ENCODE measurements at regions not wholly inside any gene's neighbourhood (a gene's known extent, or its start where the extent isn't known, plus 50 kb on each side); places are given as distances from the start of the nearest gene placed in this dataset.

GRCh38 chr21:40929833-40930232 lies 82.9 kb upstream of the DSCAM start:
- Histone ChIP-seq H3K9me3 (ENCODE audit: control insufficient read depth in 5 of 5, low read length in 5 of 5) (peaks cover 0 to 20% (median 10%) of the 10 kb centered on the region in 5 donors), H3K4me1 (ENCODE audit: control insufficient read depth in 5 of 5, insufficient read depth in 5 of 5, low read length in 5 of 5) (no peaks in the 10 kb centered on the region), H3K36me3 (ENCODE audit: control insufficient read depth in 5 of 5, insufficient read depth in 5 of 5, low read length in 5 of 5) (no peaks in the 10 kb centered on the region), H3K4me3 (ENCODE audit: low read depth in 1 of 5, low read length in 5 of 5) (no peak overlapping the region), H3K27ac (ENCODE audit: low read depth, low read length) (no peak overlapping the region), H3K27me3 (ENCODE audit: control insufficient read depth in 5 of 5, insufficient read depth in 4 of 5, low read length in 5 of 5) (no peaks in the 10 kb centered on the region), H3K9ac (ENCODE audit: low read length in 5 of 5) (no peak overlapping the region)

GRCh38 chr21:40931197-40931596 lies 84.2 kb upstream of the DSCAM start:
- Histone ChIP-seq H3K36me3 (ENCODE audit: control insufficient read depth in 5 of 5, insufficient read depth in 5 of 5, low read length in 5 of 5) (no peaks in the 10 kb centered on the region), H3K4me1 (ENCODE audit: control insufficient read depth in 5 of 5, insufficient read depth in 5 of 5, low read length in 5 of 5) (no peaks in the 10 kb centered on the region), H3K27ac (ENCODE audit: low read depth, low read length) (no peak overlapping the region), H3K9me3 (ENCODE audit: control insufficient read depth in 5 of 5, low read length in 5 of 5) (peaks cover 0 to 20% (median 10%) of the 10 kb centered on the region in 5 donors), H3K4me3 (ENCODE audit: low read depth in 1 of 5, low read length in 5 of 5) (no peak overlapping the region), H3K9ac (ENCODE audit: low read length in 5 of 5) (no peak overlapping the region), H3K27me3 (ENCODE audit: control insufficient read depth in 5 of 5, insufficient read depth in 4 of 5, low read length in 5 of 5) (no peaks in the 10 kb centered on the region)

GRCh38 chr21:40936178-40936577 lies 89.2 kb upstream of the DSCAM start:
- H3K4me3 ChIP-seq (ENCODE audit: low read depth in 1 of 5, low read length in 5 of 5) = no peak overlapping the region
- H3K9ac ChIP-seq (ENCODE audit: low read length in 5 of 5) = no peak overlapping the region
- H3K36me3 ChIP-seq (ENCODE audit: control insufficient read depth in 5 of 5, insufficient read depth in 5 of 5, low read length in 5 of 5) = no peaks in the 10 kb centered on the region
- H3K4me1 ChIP-seq (ENCODE audit: control insufficient read depth in 5 of 5, insufficient read depth in 5 of 5, low read length in 5 of 5) = no peaks in the 10 kb centered on the region
- peaks cover 0 to 3% (median 0%) of the 10 kb centered on the region in 5 donors for H3K9me3 ChIP-seq (ENCODE audit: control insufficient read depth in 5 of 5, low read length in 5 of 5)
- peaks cover 0 to 2% (median 0%) of the 10 kb centered on the region in 5 donors for H3K27me3 ChIP-seq (ENCODE audit: control insufficient read depth in 5 of 5, insufficient read depth in 4 of 5, low read length in 5 of 5)
- no peak overlapping the region for H3K27ac ChIP-seq (ENCODE audit: low read depth, low read length)

GRCh38 chr21:40936771-40937261 lies 89.9 kb upstream of the DSCAM start:
- Histone ChIP-seq H3K27ac (ENCODE audit: low read depth, low read length) (no peak overlapping the region), H3K36me3 (ENCODE audit: control insufficient read depth in 5 of 5, insufficient read depth in 5 of 5, low read length in 5 of 5) (no peaks in the 10 kb centered on the region)

GRCh38 chr21:40938078-40938477 lies 91.1 kb upstream of the DSCAM start:
- H3K27me3 ChIP-seq (ENCODE audit: control insufficient read depth in 5 of 5, insufficient read depth in 4 of 5, low read length in 5 of 5) = peaks cover 0 to 2% (median 0%) of the 10 kb centered on the region in 5 donors
- H3K27ac ChIP-seq (ENCODE audit: low read depth, low read length) = no peak overlapping the region
- H3K9me3 ChIP-seq (ENCODE audit: control insufficient read depth in 5 of 5, low read length in 5 of 5) = peaks cover 0 to 2% (median 0%) of the 10 kb centered on the region in 5 donors
- H3K36me3 ChIP-seq (ENCODE audit: control insufficient read depth in 5 of 5, insufficient read depth in 5 of 5, low read length in 5 of 5) = no peaks in the 10 kb centered on the region
- no peak overlapping the region for H3K9ac ChIP-seq (ENCODE audit: low read length in 5 of 5)
- no peak overlapping the region for H3K4me3 ChIP-seq (ENCODE audit: low read depth in 1 of 5, low read length in 5 of 5)
- H3K4me1 ChIP-seq (ENCODE audit: control insufficient read depth in 5 of 5, insufficient read depth in 5 of 5, low read length in 5 of 5) = no peaks in the 10 kb centered on the region

More at GRCh38 chr21:40936771-40937261, 89.9 kb upstream of the DSCAM start:
- Histone ChIP-seq H3K9ac (ENCODE audit: low read length in 5 of 5) (no peak overlapping the region), H3K4me3 (ENCODE audit: low read depth in 1 of 5, low read length in 5 of 5) (no peak overlapping the region), H3K4me1 (ENCODE audit: control insufficient read depth in 5 of 5, insufficient read depth in 5 of 5, low read length in 5 of 5) (no peaks in the 10 kb centered on the region), H3K27me3 (ENCODE audit: control insufficient read depth in 5 of 5, insufficient read depth in 4 of 5, low read length in 5 of 5) (peaks cover 0 to 2% (median 0%) of the 10 kb centered on the region in 5 donors), H3K9me3 (ENCODE audit: control insufficient read depth in 5 of 5, low read length in 5 of 5) (peaks cover 0 to 3% (median 0%) of the 10 kb centered on the region in 5 donors)

- Histone ChIP-seq H3K27me3 (ENCODE audit: control insufficient read depth in 5 of 5, insufficient read depth in 4 of 5, low read length in 5 of 5) (peaks cover 0 to 2% (median 0%) of the 10 kb centered on the region in 5 donors), H3K4me3 (ENCODE audit: low read depth in 1 of 5, low read length in 5 of 5) (no peak overlapping the region), H3K4me1 (ENCODE audit: control insufficient read depth in 5 of 5, insufficient read depth in 5 of 5, low read length in 5 of 5) (no peaks in the 10 kb centered on the region), H3K27ac (ENCODE audit: low read depth, low read length) (no peak overlapping the region), H3K36me3 (ENCODE audit: control insufficient read depth in 5 of 5, insufficient read depth in 5 of 5, low read length in 5 of 5) (no peaks in the 10 kb centered on the region), H3K9me3 (ENCODE audit: control insufficient read depth in 5 of 5, low read length in 5 of 5) (no peaks in the 10 kb centered on the region), H3K9ac (ENCODE audit: low read length in 5 of 5) (no peak overlapping the region)
Measured at GRCh38 chr21:40938611-40939010, 91.7 kb upstream of the DSCAM start.

- H3K27ac ChIP-seq (ENCODE audit: low read depth, low read length) = no peak overlapping the region
- H3K9me3 ChIP-seq (ENCODE audit: control insufficient read depth in 5 of 5, low read length in 5 of 5) = no peaks in the 10 kb centered on the region
- H3K4me1 ChIP-seq (ENCODE audit: control insufficient read depth in 5 of 5, insufficient read depth in 5 of 5, low read length in 5 of 5) = no peaks in the 10 kb centered on the region
- no peak overlapping the region for H3K4me3 ChIP-seq (ENCODE audit: low read depth in 1 of 5, low read length in 5 of 5)
- H3K27me3 ChIP-seq (ENCODE audit: control insufficient read depth in 5 of 5, insufficient read depth in 4 of 5, low read length in 5 of 5) = no peaks in the 10 kb centered on the region
- no peaks in the 10 kb centered on the region for H3K36me3 ChIP-seq (ENCODE audit: control insufficient read depth in 5 of 5, insufficient read depth in 5 of 5, low read length in 5 of 5)
- no peak overlapping the region for H3K9ac ChIP-seq (ENCODE audit: low read length in 5 of 5)
Measured at GRCh38 chr21:40947713-40948112, 100.8 kb upstream of the DSCAM start.

GRCh38 chr21:40950970-40951369 lies 104.0 kb upstream of the DSCAM start:
- H3K9ac ChIP-seq (ENCODE audit: low read length in 5 of 5) = no peak overlapping the region
- no peak overlapping the region for H3K27ac ChIP-seq (ENCODE audit: low read depth, low read length)
- H3K36me3 ChIP-seq (ENCODE audit: control insufficient read depth in 5 of 5, insufficient read depth in 5 of 5, low read length in 5 of 5) = no peaks in the 10 kb centered on the region
- H3K4me3 ChIP-seq (ENCODE audit: low read depth in 1 of 5, low read length in 5 of 5) = no peak overlapping the region
- no peaks in the 10 kb centered on the region for H3K4me1 ChIP-seq (ENCODE audit: control insufficient read depth in 5 of 5, insufficient read depth in 5 of 5, low read length in 5 of 5)
- H3K9me3 ChIP-seq (ENCODE audit: control insufficient read depth in 5 of 5, low read length in 5 of 5) = no peaks in the 10 kb centered on the region
- H3K27me3 ChIP-seq (ENCODE audit: control insufficient read depth in 5 of 5, insufficient read depth in 4 of 5, low read length in 5 of 5) = no peaks in the 10 kb centered on the region

GRCh38 chr21:40952551-40953323 lies 105.8 kb upstream of the DSCAM start:
- Histone ChIP-seq H3K36me3 (ENCODE audit: control insufficient read depth in 5 of 5, insufficient read depth in 5 of 5, low read length in 5 of 5) (no peaks in the 10 kb centered on the region), H3K9ac (ENCODE audit: low read length in 5 of 5) (no peak overlapping the region), H3K9me3 (ENCODE audit: control insufficient read depth in 5 of 5, low read length in 5 of 5) (no peaks in the 10 kb centered on the region), H3K4me1 (ENCODE audit: control insufficient read depth in 5 of 5, insufficient read depth in 5 of 5, low read length in 5 of 5) (no peaks in the 10 kb centered on the region), H3K27ac (ENCODE audit: low read depth, low read length) (no peak overlapping the region), H3K27me3 (ENCODE audit: control insufficient read depth in 5 of 5, insufficient read depth in 4 of 5, low read length in 5 of 5) (no peaks in the 10 kb centered on the region), H3K4me3 (ENCODE audit: low read depth in 1 of 5, low read length in 5 of 5) (no peak overlapping the region)

GRCh38 chr21:40964691-40965090 lies 117.7 kb upstream of the DSCAM start:
- Histone ChIP-seq H3K36me3 (ENCODE audit: control insufficient read depth in 5 of 5, insufficient read depth in 5 of 5, low read length in 5 of 5) (no peaks in the 10 kb centered on the region), H3K9me3 (ENCODE audit: control insufficient read depth in 5 of 5, low read length in 5 of 5) (peaks cover 0 to 4% (median 2%) of the 10 kb centered on the region in 5 donors), H3K9ac (ENCODE audit: low read length in 5 of 5) (no peak overlapping the region), H3K4me3 (ENCODE audit: low read depth in 1 of 5, low read length in 5 of 5) (no peak overlapping the region), H3K27ac (ENCODE audit: low read depth, low read length) (no peak overlapping the region), H3K4me1 (ENCODE audit: control insufficient read depth in 5 of 5, insufficient read depth in 5 of 5, low read length in 5 of 5) (no peaks in the 10 kb centered on the region), H3K27me3 (ENCODE audit: control insufficient read depth in 5 of 5, insufficient read depth in 4 of 5, low read length in 5 of 5) (no peaks in the 10 kb centered on the region)
